ENCODE measurements at regions not wholly inside any gene's neighbourhood (a gene's known extent, or its start where the extent isn't known, plus 50 kb on each side); places are given as distances from the start of the nearest gene placed in this dataset.

- peak; percentile 10 for DNase-seq
Observed at GRCh38 chr19:46546194-46546896, 50.7 kb upstream of the PNMA8B start.

- no peak for DNase-seq
Observed at GRCh38 chr19:46550684-46551083, 50.4 kb upstream of the CALM3 start.

- DNase-seq, result no peak
Observed at GRCh38 chr19:46551164-46551563, 50.0 kb upstream of the CALM3 start.

Measured in fibroblast of skin of scalp (primary cell).